Panc1 (cell line): ENCODE measurements at regions not wholly inside any gene's neighbourhood (a gene's known extent, or its start where the extent isn't known, plus 50 kb on each side); places are given as distances from the start of the nearest gene placed in this dataset.

Experiments
- ATAC-seq: fragments of 200-7000 bp; cut with Tn5 transposase; 2 replicates; pipeline ENCODE4 v1.9.1; 2020; ENCODE audit warnings: mild to moderate bottlenecking, moderate library complexity
- BruUV-seq: library from RNA; stranded (reverse); fragments of 400-500 nt; replicated peaks from 2 replicates; lab custom pipeline; 2021; lab: Mats Ljungman, UMichigan
- CTCF ChIA-PET: fragments of 300-600 bp; sonication (Branson Sonifier 250); formaldehyde crosslinking; loops from one replicate; lab custom pipeline; 2022; ENCODE audit warnings: antibody characterized with exemption; lab: Charles Lee
- POLR2A ChIA-PET: fragments of 300-600 bp; sonication (Branson Sonifier 250); formaldehyde crosslinking; loops from one replicate; lab custom pipeline; 2022; ENCODE audit warnings: antibody characterized with exemption; lab: Charles Lee
- DNase-seq: peaks from one replicate; pipeline ENCODE4 v3.0.0-alpha.2; 2010; ENCODE audit warnings: low read depth, low spot score
- H3K27ac ChIP-seq: 2 replicates; pipeline ENCODE4 v1.5.1; 2011; ENCODE audit warnings: mild to moderate bottlenecking, low read length, inconsistent platforms
- H3K27me3 ChIP-seq: fragments of 200-500 bp; sonication (Bioruptor generic); 2 replicates; pipeline ENCODE4 v1.6.0; 2014; ENCODE audit warnings: low read length, inconsistent platforms; ENCODE audit not compliant: control insufficient read depth, insufficient read depth
- H3K36me3 ChIP-seq: fragments of 200-500 bp; sonication (Bioruptor generic); 2 replicates; pipeline ENCODE4 v1.5.1; 2014; ENCODE audit warnings: inconsistent platforms, mild to moderate bottlenecking, low read length, moderate library complexity; ENCODE audit not compliant: control insufficient read depth, insufficient read depth
- H3K4me1 ChIP-seq: 2 replicates; pipeline ENCODE4 v1.5.1; 2011; ENCODE audit warnings: inconsistent platforms, mild to moderate bottlenecking, low read length, moderate library complexity; ENCODE audit not compliant: control insufficient read depth, insufficient read depth
- H3K4me3 ChIP-seq, 2 experiments: 2 replicates each; pipeline ENCODE4 v1.5.1; 2011 to 2012; ENCODE audit warnings: low read depth in 2 of 2, low read length in 2 of 2, mild to moderate bottlenecking in 2 of 2, inconsistent platforms in 1 of 2, moderate library complexity in 1 of 2
- H3K9me3 ChIP-seq: fragments of 200-500 bp; sonication (Bioruptor generic); 2 replicates; pipeline ENCODE4 v1.5.1; 2014; ENCODE audit warnings: low read depth, mild to moderate bottlenecking, inconsistent platforms, low read length, moderate library complexity; ENCODE audit not compliant: control insufficient read depth, insufficient read depth
- POLR2AphosphoS5 ChIP-seq: IDR thresholded peaks from 2 replicates; pipeline ENCODE4 v1.6.1; 2012; ENCODE audit warnings: mild to moderate bottlenecking, low read depth, low read length, moderate library complexity
- SIN3A ChIP-seq: IDR thresholded peaks from 2 replicates; pipeline ENCODE4 v1.6.1; 2012; ENCODE audit warnings: low read depth, mild to moderate bottlenecking, low read length, moderate library complexity, borderline replicate concordance; ENCODE audit not compliant: insufficient read depth
- TCF7L2 ChIP-seq: IDR thresholded peaks from 2 replicates; pipeline ENCODE4 v1.6.1; 2011; ENCODE audit warnings: mild to moderate bottlenecking, low read depth, low read length, inconsistent platforms
- in situ Hi-C: cut with HindIII; loops from 2 replicates; pipeline ENCODE4 v1.10.0; 2016; ENCODE audit warnings: low sequenced_read_pairs, low pct_unique_long_range_greater_than_20kb
- intact Hi-C: fragments of 100-400 bp; cut with micrococcal nuclease; formaldehyde crosslinking; loops from one replicate; pipeline ENCODE4 v1.10.0; 2022; ENCODE audit not compliant: unreplicated experiment
- TF ChIP-seq, protein P1 (sequence below), 2 experiments: IDR thresholded peaks; 2 replicates each; pipeline ENCODE4 v1.6.1; 2011 to 2012; ENCODE audit warnings: low read depth in 2 of 2, control low read depth in 1 of 2, low read length in 1 of 2, mild to moderate bottlenecking in 1 of 2, moderate library complexity in 1 of 2; ENCODE audit not compliant: insufficient read depth in 1 of 2
- TF ChIP-seq, protein P2 (sequence below): fragments of 450-650 bp; IDR thresholded peaks from 2 replicates; pipeline ENCODE4 v1.5.1; 2017; ENCODE audit warnings: mild to moderate bottlenecking

DNA sequence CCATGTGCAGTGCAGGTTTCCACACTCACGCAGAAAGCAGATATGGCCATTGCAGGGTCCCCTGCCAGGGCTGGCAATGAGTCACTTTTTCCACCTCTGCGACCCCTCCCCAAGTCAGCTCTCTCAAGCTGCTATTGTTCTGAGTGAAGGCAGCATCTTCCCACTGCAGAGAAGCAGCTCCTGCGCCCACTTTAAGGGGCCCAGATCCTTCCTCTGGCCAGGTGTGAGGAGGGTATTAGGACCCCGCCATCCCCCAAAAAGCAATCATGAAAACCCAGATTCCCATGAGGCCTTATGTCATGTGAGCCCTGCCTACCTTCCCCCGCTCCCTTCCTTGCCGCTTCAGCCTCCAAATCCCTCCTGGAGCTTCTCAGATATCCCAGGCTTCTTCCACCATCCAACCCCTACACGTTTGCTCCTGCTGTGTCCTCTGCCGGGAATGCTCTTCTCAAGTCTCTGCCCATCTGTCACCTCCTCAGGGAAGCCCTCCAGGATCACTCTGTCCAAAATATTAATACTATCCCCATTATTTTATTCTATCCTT is 220.3 kb downstream of the NFATC2 start:
- no peak overlapping the region for H3K27ac ChIP-seq
- intact Hi-C loops (no loop called here), in situ Hi-C loops (no loop called here)
- no peak overlapping the region for H3K4me3 ChIP-seq
- TF ChIP-seq, protein P1, sequence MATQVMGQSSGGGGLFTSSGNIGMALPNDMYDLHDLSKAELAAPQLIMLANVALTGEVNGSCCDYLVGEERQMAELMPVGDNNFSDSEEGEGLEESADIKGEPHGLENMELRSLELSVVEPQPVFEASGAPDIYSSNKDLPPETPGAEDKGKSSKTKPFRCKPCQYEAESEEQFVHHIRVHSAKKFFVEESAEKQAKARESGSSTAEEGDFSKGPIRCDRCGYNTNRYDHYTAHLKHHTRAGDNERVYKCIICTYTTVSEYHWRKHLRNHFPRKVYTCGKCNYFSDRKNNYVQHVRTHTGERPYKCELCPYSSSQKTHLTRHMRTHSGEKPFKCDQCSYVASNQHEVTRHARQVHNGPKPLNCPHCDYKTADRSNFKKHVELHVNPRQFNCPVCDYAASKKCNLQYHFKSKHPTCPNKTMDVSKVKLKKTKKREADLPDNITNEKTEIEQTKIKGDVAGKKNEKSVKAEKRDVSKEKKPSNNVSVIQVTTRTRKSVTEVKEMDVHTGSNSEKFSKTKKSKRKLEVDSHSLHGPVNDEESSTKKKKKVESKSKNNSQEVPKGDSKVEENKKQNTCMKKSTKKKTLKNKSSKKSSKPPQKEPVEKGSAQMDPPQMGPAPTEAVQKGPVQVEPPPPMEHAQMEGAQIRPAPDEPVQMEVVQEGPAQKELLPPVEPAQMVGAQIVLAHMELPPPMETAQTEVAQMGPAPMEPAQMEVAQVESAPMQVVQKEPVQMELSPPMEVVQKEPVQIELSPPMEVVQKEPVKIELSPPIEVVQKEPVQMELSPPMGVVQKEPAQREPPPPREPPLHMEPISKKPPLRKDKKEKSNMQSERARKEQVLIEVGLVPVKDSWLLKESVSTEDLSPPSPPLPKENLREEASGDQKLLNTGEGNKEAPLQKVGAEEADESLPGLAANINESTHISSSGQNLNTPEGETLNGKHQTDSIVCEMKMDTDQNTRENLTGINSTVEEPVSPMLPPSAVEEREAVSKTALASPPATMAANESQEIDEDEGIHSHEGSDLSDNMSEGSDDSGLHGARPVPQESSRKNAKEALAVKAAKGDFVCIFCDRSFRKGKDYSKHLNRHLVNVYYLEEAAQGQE (IDR thresholded peaks at IDR 0.05; ENCODE audit: insufficient read depth in 1 of 2, low read depth in 2 of 2, low read length in 1 of 2): no peak
- TF ChIP-seq POLR2AphosphoS5 (no peak), TCF7L2 (no peak), SIN3A (no peak)
- TF ChIP-seq, protein P2, sequence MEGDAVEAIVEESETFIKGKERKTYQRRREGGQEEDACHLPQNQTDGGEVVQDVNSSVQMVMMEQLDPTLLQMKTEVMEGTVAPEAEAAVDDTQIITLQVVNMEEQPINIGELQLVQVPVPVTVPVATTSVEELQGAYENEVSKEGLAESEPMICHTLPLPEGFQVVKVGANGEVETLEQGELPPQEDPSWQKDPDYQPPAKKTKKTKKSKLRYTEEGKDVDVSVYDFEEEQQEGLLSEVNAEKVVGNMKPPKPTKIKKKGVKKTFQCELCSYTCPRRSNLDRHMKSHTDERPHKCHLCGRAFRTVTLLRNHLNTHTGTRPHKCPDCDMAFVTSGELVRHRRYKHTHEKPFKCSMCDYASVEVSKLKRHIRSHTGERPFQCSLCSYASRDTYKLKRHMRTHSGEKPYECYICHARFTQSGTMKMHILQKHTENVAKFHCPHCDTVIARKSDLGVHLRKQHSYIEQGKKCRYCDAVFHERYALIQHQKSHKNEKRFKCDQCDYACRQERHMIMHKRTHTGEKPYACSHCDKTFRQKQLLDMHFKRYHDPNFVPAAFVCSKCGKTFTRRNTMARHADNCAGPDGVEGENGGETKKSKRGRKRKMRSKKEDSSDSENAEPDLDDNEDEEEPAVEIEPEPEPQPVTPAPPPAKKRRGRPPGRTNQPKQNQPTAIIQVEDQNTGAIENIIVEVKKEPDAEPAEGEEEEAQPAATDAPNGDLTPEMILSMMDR: no peak
- no peaks in the 10 kb centered on the region for H3K27me3 ChIP-seq
- no peaks in the 10 kb centered on the region for H3K4me1 ChIP-seq
- H3K9me3 ChIP-seq: no peaks in the 10 kb centered on the region
- ATAC-seq: no peak
- H3K36me3 ChIP-seq: no peaks in the 10 kb centered on the region
- BruUV-seq: no TSS peak
- ChIA-PET CTCF (no interaction called here), POLR2A (no interaction called here)
- DNase-seq: no peak

DNA sequence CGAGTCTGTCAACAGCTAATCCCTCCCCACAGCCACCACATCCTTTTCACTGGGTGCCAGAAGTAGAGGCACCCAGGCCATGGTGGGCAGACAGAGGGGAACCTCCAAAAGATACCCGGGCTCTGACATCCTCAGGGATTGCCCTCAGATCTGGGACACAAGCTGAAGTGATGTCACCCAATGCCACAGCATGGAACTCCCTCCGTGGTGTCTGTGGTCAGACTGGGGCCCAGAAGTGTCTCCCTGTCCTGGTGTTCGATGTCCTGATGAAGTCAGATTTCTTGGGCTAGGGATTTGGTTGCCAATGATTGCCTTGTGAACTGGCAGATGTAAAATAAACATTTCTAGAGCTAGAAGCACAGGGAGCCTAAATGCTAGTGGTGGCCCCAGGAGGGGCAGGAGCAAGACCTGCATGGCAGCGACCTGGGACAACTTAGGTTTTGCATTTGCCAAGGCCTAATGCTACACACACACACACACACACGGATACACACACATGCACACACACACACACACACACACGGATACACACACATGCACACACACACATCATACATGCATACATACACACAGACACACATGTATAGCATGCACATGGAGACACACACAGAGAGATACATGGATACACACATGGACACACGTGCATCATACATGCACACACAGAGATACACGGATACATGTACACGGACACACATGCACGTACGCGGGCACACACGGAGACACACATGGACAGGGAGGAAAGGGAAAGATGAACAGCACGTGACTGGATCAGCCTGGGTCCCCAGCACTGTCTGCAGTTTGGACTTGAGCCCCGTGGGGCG is 221.0 kb downstream of the NFATC2 start:
- POLR2A ChIA-PET: no interaction called here
- Histone ChIP-seq H3K27me3 (no peaks in the 10 kb centered on the region), H3K4me3 (no peak overlapping the region), H3K27ac (no peak overlapping the region), H3K9me3 (no peaks in the 10 kb centered on the region), H3K4me1 (no peaks in the 10 kb centered on the region), H3K36me3 (no peaks in the 10 kb centered on the region)
- no TSS peak for BruUV-seq
- no peak for DNase-seq
- TF ChIP-seq POLR2AphosphoS5: no peak
- TF ChIP-seq, protein P2: no peak
- no peak for ATAC-seq
- intact Hi-C loops: no loop called here
- CTCF ChIA-PET: no interaction called here
- in situ Hi-C loops: no loop called here
